MM.1S (cell line): ENCODE measurements at regions not wholly inside any gene's neighbourhood (a gene's known extent, or its start where the extent isn't known, plus 50 kb on each side); places are given as distances from the start of the nearest gene placed in this dataset.

Experiments
- EZH2 ChIP-seq: fragments of 300-600 bp; sonication (generic); optimal IDR thresholded peaks from 2 replicates; pipeline ENCODE3; 2017; ENCODE audit warnings: low read depth, mild to moderate bottlenecking, antibody characterized with exemption, low read length, mixed read lengths
- EZH2phosphoT487 ChIP-seq: fragments of 300-600 bp; sonication (generic); IDR thresholded peaks from 2 replicates; pipeline ENCODE4 v1.6.1; 2018; ENCODE audit warnings: antibody characterized with exemption, low read length

DNA sequence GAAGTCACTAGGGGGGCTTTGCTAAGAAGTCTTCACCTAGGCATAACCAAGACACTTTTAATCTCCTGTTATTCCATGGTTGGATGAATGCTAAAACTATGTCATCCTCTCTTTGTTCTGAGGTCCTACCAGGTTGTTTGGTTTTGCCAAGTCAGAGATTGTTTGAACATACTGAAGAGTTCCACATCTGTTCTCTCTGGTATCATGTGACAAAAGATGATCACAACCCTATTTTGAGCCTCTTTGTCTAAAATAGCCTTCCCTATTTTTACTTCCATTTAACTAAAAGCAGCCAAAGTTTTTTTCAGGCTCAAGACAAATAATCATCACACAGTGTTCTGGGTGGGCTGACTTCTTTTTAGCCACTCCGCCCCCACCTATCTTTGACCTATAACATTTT lies 218.4 kb upstream of the LMCD1 start:
- TF ChIP-seq EZH2 (no peak), EZH2phosphoT487 (no peak)
